Esophagus muscularis mucosa (tissue), 4 donors: ENCODE measurements at regions not wholly inside any gene's neighbourhood (a gene's known extent, or its start where the extent isn't known, plus 50 kb on each side); places are given as distances from the start of the nearest gene placed in this dataset.

Experiments used
- CTCF ChIP-seq, 3 experiments: fragments of 200-600 bp in 2 of 3; fragments of 450-650 bp in 1 of 3; sonication (generic) in 2 of 3; IDR thresholded peaks; one replicate each; pipeline ENCODE4 v1.5.1; 2017 to 2019; ENCODE audit warnings: antibody characterized with exemption in 3 of 3, mild to moderate bottlenecking in 2 of 3, moderate library complexity in 1 of 3
- EP300 ChIP-seq: sonication (generic); formaldehyde crosslinking; IDR thresholded peaks from one replicate; pipeline ENCODE4 v1.6.1; 2017; ENCODE audit warnings: antibody characterized with exemption
- POLR2AphosphoS5 ChIP-seq, 2 donors: sonication (generic); formaldehyde crosslinking; IDR thresholded peaks; one replicate each; pipeline ENCODE4 v1.6.1; 2017; ENCODE audit warnings: antibody characterized with exemption in 2 of 2

GRCh38 chr6:66838764-66839163, 1131.7 kb upstream of the EYS start:
- TF ChIP-seq CTCF (IDR thresholded peaks at IDR 0.05) (no peak), EP300 (no peak), POLR2AphosphoS5 (IDR thresholded peaks at IDR 0.05) (no peak)
